SHP77 (cell line): ENCODE measurements at regions not wholly inside any gene's neighbourhood (a gene's known extent, or its start where the extent isn't known, plus 50 kb on each side); places are given as distances from the start of the nearest gene placed in this dataset.
A peak's percentile ranks its signal among the peaks of the same experiment; 100 is the strongest.

Source experiments
- DNase-seq, 2 experiments: peaks; one replicate each; lab custom pipeline; 2025; lab: John Stamatoyannopoulos, UW

GRCh38 chr2:2692599-2693389 is 361.7 kb upstream of the MYT1L start:
- no peak for DNase-seq

GRCh38 chr2:2691419-2691818 is 360.3 kb upstream of the MYT1L start:
- no peak for DNase-seq

GRCh38 chr2:2690985-2691384 is 359.9 kb upstream of the MYT1L start:
- DNase-seq: no peak

GRCh38 chr2:2689306-2689705 is 358.2 kb upstream of the MYT1L start:
- peak; percentile 91 to 93 for DNase-seq

- DNase-seq: peak in 1 of 2 experiments; percentile 17
Measured at GRCh38 chr2:2688254-2688653, 357.2 kb upstream of the MYT1L start.

GRCh38 chr2:2687745-2688144 is 356.7 kb upstream of the MYT1L start:
- DNase-seq: no peak

- DNase-seq: peak; percentile 19 to 70
Measured at GRCh38 chr2:2686222-2686621, 355.1 kb upstream of the MYT1L start.

- peak; percentile 21 to 40 for DNase-seq
Measured at GRCh38 chr2:2683606-2684224, 352.6 kb upstream of the MYT1L start.

- DNase-seq: no peak
Measured at GRCh38 chr2:2682700-2683342, 351.7 kb upstream of the MYT1L start.

GRCh38 chr2:2681711-2682251 is 350.7 kb upstream of the MYT1L start:
- DNase-seq: no peak

GRCh38 chr2:2681085-2681484 is 350.0 kb upstream of the MYT1L start:
- no peak for DNase-seq

GRCh38 chr2:2674831-2675230 is 343.8 kb upstream of the MYT1L start:
- DNase-seq: no peak

- DNase-seq: no peak
Measured at GRCh38 chr2:2673406-2673805, 342.3 kb upstream of the MYT1L start.

- no peak for DNase-seq
Measured at GRCh38 chr2:2672249-2672648, 341.2 kb upstream of the MYT1L start.

- DNase-seq: no peak
Measured at GRCh38 chr2:2671826-2672225, 340.8 kb upstream of the MYT1L start.

- DNase-seq: no peak
Measured at GRCh38 chr2:2669316-2669715, 338.2 kb upstream of the MYT1L start.

- no peak for DNase-seq
Measured at GRCh38 chr2:2668681-2669265, 337.7 kb upstream of the MYT1L start.

GRCh38 chr2:2667690-2668089 is 336.6 kb upstream of the MYT1L start:
- DNase-seq: no peak

- DNase-seq: no peak
Measured at GRCh38 chr2:2665834-2666133, 334.7 kb upstream of the MYT1L start.

- peak; percentile 50 to 67 for DNase-seq
Measured at GRCh38 chr2:2664989-2665833, 334.1 kb upstream of the MYT1L start.

- DNase-seq: peak; percentile 67 to 82
Measured at GRCh38 chr2:2663401-2664036, 332.4 kb upstream of the MYT1L start.
